ENCODE measurements at regions not wholly inside any gene's neighbourhood (a gene's known extent, or its start where the extent isn't known, plus 50 kb on each side); places are given as distances from the start of the nearest gene placed in this dataset.

- no peak for DNase-seq (ENCODE audit: low spot score)
Measured at GRCh38 chr15:81530271-81530691, 156.3 kb upstream of the TMC3 start.

GRCh38 chr15:81529481-81529880 lies 155.5 kb upstream of the TMC3 start:
- DNase-seq (ENCODE audit: low spot score), result no peak

GRCh38 chr15:81526029-81526428 lies 152.0 kb upstream of the TMC3 start:
- DNase-seq (ENCODE audit: low spot score), result no peak

GRCh38 chr15:81524496-81524895 lies 150.5 kb upstream of the TMC3 start:
- no peak for DNase-seq (ENCODE audit: low spot score)

- DNase-seq (ENCODE audit: low spot score), result no peak
Measured at GRCh38 chr15:81523867-81524266, 149.9 kb upstream of the TMC3 start.

GRCh38 chr15:81520480-81520879 lies 146.5 kb upstream of the TMC3 start:
- no peak for DNase-seq (ENCODE audit: low spot score)

GRCh38 chr15:81516461-81516860 lies 142.4 kb upstream of the TMC3 start:
- no peak for DNase-seq (ENCODE audit: low spot score)

GRCh38 chr15:81516012-81516411 lies 142.0 kb upstream of the TMC3 start:
- no peak for DNase-seq (ENCODE audit: low spot score)

GRCh38 chr15:81514725-81515124 lies 140.7 kb upstream of the TMC3 start:
- DNase-seq (ENCODE audit: low spot score), result no peak

GRCh38 chr15:81511138-81511537 lies 137.1 kb upstream of the TMC3 start:
- DNase-seq (ENCODE audit: low spot score), result no peak

- no peak for DNase-seq (ENCODE audit: low spot score)
Measured at GRCh38 chr15:81507831-81508230, 133.8 kb upstream of the TMC3 start.

GRCh38 chr15:81506936-81507335 lies 132.9 kb upstream of the TMC3 start:
- no peak for DNase-seq (ENCODE audit: low spot score)

GRCh38 chr15:81506071-81506470 lies 132.1 kb upstream of the TMC3 start:
- DNase-seq (ENCODE audit: low spot score), result no peak

GRCh38 chr15:81504170-81504905 lies 130.3 kb upstream of the TMC3 start:
- no peak for DNase-seq (ENCODE audit: low spot score)

GRCh38 chr15:81502439-81502838 lies 128.4 kb upstream of the TMC3 start:
- no peak for DNase-seq (ENCODE audit: low spot score)

GRCh38 chr15:81500081-81500480 lies 126.1 kb upstream of the TMC3 start:
- no peak for DNase-seq (ENCODE audit: low spot score)

- no peak for DNase-seq (ENCODE audit: low spot score)
Measured at GRCh38 chr15:81498294-81498693, 124.3 kb upstream of the TMC3 start.

GRCh38 chr15:81497238-81497637 lies 123.2 kb upstream of the TMC3 start:
- DNase-seq (ENCODE audit: low spot score), result no peak

GRCh38 chr15:81495780-81496467 lies 121.9 kb upstream of the TMC3 start:
- no peak for DNase-seq (ENCODE audit: low spot score)

GRCh38 chr15:81492969-81493645 lies 119.1 kb upstream of the TMC3 start:
- no peak for DNase-seq (ENCODE audit: low spot score)

GRCh38 chr15:81492331-81492968 lies 118.4 kb upstream of the TMC3 start:
- no peak for DNase-seq (ENCODE audit: low spot score)

GRCh38 chr15:81491414-81492096 lies 117.5 kb upstream of the TMC3 start:
- DNase-seq (ENCODE audit: low spot score), result no peak
